ENCODE measurements at regions not wholly inside any gene's neighbourhood (a gene's known extent, or its start where the extent isn't known, plus 50 kb on each side); places are given as distances from the start of the nearest gene placed in this dataset.

DNA sequence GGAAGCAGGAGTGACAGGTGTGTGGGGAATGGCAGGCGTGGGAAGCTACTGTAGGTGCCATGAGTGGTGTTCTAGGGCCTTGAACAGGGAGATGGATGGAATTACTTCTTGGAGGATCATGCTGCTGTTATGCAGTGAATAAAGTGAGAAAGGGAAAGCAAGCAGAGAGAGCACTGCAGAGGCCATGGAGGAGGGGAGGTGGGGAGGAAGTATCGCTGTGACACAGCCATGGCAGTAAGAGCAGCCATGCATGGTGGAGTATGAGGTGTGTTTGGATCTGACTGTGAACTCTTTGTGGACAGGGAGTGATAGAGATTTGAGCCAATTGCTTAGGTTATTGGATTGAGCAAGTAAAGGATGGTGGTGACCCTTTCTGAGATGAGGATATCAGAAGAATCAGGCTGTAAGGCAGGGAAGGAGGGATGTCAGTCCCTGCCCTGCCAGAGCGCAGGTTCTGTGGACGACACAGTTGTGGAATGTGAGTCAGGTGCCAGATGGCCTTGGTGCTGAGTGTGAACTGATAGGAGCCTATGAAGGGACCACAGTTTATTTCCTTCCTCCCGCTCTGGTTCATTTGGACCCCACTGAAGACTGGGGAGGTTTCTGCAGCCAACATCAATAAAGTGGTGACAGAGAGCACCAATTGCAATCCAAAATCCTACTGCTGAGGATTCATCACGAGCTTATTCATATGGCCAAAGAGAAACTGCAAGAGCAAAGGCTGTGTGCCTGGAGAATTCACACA is 105.5 kb upstream of the TMEM72 start:
- TF ChIP-seq, protein P1, sequence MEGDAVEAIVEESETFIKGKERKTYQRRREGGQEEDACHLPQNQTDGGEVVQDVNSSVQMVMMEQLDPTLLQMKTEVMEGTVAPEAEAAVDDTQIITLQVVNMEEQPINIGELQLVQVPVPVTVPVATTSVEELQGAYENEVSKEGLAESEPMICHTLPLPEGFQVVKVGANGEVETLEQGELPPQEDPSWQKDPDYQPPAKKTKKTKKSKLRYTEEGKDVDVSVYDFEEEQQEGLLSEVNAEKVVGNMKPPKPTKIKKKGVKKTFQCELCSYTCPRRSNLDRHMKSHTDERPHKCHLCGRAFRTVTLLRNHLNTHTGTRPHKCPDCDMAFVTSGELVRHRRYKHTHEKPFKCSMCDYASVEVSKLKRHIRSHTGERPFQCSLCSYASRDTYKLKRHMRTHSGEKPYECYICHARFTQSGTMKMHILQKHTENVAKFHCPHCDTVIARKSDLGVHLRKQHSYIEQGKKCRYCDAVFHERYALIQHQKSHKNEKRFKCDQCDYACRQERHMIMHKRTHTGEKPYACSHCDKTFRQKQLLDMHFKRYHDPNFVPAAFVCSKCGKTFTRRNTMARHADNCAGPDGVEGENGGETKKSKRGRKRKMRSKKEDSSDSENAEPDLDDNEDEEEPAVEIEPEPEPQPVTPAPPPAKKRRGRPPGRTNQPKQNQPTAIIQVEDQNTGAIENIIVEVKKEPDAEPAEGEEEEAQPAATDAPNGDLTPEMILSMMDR (IDR thresholded peaks at IDR 0.05) = no peak
- TF ChIP-seq POLR2A (IDR thresholded peaks at IDR 0.05) = no peak

Measured in esophagus squamous epithelium (tissue), 4 donors.